Fibroblast of the conjunctiva (primary cell): ENCODE measurements at regions not wholly inside any gene's neighbourhood (a gene's known extent, or its start where the extent isn't known, plus 50 kb on each side); places are given as distances from the start of the nearest gene placed in this dataset.

Source experiments
- DNase-seq: peaks from one replicate; pipeline ENCODE4 v3.0.0-alpha.2; 2010; ENCODE audit warnings: low read depth

DNA sequence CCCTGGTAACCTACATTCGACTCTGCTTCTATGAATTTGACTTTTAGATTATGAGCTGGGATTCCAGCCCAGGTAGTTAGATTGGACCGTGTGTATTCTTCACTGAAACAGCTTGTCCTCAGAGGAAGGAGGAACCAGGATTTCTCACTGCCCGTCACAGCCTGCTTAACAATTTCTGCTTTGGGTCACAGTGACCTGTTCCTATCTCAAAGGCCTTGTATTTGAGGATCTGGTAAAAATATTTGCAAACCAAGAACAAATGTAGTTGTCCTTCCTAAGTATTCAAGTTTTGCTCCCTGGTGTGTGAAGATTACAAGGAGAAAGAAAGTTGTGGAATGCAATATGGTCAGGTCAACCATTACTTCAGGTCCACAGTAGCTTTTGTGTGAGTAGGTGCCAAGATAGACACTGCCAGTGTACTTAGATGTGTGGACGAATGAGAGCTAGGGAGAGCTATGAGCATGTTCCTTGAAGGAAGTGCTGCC lies 55.1 kb downstream of the KIF4B start:
- no peak for DNase-seq

DNA sequence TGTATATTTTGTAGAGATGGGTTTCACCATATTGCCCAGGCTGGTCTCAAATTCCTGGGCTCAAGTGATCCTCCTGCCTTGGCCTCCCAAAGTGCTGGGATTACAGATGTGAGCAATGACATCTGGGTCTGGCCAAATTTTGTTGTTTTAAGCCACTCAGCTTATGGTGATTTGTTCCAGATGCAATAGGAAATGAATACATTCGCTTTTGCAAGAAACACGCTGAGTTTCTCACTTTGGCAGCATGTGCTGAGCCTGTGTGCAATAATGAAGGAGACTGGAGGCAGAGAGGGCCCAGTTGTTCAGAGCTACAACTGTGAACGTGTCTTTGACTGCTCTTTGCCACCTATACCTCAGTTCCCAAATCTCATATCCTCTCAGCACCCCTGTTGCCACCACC lies 56.4 kb downstream of the KIF4B start:
- DNase-seq = peak; percentile 23

DNA sequence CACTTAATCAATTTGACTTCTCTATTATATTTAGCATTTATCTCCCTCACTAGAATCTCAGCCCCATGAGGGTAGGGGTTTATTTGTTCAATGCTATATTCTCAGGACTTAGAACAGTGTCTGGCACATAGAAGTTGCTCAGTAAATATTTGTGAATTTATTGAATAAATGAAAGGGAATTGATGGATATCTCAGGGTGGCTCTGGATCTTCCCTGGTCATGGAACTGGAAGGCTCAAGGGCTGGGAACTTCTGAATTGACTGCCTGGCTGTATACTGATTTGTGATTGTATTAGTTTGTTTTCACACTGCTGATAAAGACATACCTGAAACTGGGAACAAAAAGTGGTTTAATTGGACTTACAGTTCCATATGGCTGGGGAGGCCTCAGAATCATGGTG lies 57.2 kb downstream of the KIF4B start:
- no peak for DNase-seq

DNA sequence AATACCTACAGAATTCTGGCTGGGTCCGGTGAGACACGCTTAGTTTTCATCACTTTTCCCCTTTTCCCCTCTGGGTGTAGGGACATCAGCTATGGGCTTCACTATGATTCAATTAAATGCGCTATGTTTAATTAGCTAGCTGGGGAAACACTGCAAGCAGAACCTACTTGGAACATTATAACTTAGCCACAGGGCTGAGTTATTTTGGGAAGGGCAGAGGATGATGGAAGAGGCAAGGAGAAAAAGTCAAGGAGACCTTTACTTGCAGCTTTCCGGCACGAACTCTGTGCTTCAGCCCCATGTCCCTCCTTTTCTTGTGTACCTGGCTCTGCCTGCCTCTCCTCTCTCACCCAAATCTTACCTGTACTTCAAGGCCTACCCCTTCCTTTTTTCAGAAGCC lies 62.8 kb downstream of the KIF4B start:
- DNase-seq = no peak

DNA sequence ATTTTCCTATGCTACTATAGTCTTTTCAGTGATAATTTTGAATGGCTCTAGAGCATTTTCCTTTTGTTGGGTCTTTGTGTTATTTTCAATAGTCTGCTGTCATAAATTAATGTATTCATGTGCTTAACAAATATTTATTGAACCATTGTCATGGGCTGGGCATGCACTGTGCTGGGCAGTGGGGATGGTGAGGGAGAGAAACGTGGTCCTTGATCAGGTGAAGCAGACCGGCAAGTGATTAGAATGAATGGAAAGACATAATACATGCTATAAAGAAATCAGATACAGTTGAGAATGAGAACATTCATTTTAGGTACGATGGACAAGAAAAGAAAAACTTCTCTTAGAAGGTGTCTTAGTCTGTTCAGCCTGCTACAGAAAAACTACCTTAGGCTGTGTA lies 66.1 kb downstream of the KIF4B start:
- no peak for DNase-seq

DNA sequence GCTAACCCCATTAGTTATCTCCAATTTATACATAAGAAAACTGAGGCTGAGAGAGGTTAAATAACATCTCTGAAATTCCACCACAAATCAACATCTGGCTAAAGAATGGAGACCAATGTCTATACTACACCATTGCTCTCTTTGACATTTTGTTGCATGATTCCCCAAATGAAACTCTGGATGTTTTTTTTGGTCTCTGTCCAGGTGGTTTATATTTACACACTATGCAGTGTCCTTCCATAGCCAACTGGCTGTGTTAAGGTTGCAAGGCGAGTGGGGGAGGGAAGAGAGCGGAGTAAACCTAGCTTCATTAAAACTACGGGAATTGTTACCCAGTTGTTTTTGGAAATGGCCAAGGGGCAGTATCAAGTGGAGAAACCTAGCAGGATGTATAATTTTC lies 67.2 kb downstream of the KIF4B start:
- peak; percentile 21 for DNase-seq

DNA sequence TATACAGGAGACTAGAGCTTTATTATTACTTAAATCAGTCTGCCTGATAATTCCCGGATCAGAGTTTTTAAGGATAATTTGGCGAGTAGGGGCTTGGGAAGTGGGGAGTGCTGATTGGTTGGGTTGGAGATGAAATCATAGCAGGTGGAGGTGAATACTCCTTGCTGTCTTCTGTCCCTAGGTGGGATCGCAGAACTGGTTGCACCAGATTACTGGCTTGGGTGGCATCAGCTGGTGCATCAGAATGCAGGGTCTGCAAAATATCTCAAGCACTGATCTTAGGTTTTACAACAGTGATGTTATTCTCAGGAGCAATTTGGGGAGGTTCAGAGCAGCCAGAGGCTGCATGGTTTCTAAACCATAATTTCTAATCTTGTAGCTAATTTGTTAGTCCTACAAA lies 68.1 kb downstream of the KIF4B start:
- DNase-seq = no peak

DNA sequence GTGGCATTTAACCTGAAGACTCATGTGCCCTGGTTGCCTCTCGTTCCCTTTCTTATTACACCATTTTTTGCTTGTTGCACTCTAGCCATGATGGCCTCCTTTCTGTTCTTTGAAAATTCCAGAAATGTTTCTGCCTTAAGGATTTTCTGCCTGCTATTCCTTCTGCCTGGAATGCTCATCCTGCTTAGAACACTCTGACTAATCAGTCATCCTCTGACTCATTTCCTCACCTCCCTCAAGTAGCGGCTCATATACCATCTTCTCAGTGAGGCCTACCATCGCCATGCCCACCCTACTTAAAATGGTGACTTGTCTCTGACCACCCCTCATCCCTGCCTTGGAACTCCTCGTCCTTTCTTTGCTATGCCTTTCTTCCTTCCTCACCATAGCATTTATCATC lies 68.8 kb downstream of the KIF4B start:
- peak; percentile 12 for DNase-seq

DNA sequence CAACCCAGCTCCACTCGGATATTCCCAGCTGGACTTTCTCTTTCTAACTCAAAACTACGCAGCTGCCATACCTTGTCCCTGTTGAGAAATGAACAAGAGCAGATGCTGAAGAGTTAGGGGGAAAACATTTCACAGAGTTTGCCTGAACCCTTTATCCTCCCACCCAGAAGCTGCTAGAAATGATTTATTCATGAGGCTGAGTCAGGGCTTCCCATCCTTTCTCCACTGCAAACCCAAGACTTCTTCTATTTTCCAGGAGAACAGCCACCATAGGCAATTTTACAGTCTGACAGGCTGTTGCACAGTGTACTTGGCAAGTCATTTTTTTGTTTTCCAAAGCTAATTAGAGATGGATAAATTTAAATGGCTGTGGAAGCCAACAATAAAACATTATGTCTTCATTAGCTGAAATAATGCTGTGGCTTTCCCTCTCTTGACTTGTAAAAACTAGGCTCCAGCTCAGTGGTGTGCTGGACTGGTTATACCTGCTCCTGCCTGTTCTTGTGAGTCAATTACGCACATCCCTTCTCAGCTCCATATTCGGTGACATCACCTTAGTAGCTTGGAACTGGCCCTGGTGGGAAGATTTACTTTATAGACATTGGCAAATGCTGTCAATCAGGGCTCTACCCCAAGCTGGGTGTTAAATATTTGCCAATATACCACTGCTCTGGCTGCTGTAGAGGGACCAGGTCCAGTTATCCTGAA lies 71.9 kb downstream of the KIF4B start:
- no peak for DNase-seq

DNA sequence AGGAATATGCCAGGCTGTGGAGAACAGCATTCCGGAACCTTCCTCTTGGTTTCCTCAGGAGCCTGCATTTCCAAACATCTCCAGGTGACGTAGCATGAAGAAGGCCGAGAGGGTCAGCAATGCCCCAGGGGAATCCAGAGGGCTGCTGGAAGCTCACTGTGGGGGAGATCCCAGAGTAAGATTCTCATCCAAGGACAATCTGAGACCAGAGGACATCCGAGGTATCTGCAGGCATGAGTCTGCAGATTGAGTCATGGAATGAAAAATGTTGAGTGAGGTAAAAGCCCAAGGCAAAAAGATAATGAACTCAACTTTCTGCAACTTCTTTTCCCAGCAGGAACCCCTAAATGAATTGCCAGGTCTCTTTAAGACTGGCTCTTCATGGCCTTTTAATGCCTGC lies 73.5 kb downstream of the KIF4B start:
- no peak for DNase-seq

DNA sequence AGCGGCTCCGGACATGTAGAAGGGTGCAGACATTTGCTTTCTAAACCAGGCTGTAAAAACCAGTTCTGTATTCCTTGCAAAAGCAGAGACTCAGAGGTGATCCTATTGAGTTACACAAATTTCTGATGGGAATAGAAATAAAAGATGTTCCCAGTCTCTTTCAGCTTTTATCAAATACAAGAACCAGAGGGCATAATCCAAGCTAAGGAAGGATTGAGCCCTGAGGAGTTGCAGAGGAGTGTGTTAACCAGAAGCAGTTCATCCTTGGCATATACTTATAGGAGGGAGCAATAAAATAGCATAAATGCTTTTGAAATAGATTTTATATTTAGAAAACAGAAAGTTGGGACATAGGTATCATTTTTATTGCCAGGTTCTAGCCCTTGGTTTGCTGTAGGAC lies 75.3 kb downstream of the KIF4B start:
- no peak for DNase-seq

DNA sequence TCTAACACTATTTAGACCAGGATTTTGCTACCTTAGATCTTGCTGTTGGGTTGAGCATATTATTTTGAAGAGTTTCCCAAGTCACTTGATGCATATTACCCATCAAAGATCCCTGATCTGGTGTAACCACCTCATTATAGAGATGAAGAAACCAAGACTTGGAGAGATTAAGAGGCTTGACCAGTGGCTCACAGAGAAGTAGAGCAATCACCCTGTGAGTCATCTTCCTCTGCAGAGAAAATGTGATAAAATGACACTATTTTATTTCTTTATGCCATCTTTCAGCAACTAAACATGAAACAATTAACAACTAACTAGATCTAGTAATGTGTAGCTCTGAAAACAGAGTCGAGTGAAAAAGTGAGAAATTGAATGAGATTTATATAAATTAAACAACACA lies 76.1 kb downstream of the KIF4B start:
- no peak for DNase-seq

DNA sequence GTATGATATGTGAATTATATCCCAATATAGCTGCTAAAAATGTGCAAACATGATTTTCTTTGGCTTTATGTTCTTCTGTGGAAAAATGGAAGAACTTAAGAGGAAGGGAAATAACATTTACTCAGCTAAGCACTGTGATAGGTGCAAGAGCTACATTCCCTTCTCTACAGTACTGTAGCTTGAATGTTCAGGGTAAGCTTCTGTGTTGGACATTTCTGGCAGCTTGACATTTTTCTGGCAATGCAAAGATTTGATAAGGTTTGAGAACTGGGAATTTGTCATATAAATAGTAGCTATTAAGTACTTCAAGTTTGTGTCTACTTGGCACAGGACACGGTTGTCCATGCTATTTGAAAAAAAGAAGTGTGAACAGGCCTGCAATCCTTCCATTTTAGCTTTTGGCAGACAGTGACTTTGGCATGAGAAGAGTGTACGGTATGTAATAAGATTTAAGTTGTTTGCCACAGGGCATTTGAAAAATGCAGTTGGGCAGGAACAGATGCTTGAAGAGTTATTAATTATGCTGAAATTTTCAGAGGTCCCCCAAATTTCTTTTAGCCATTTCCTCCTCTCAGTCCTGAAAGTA lies 77.6 kb downstream of the KIF4B start:
- DNase-seq = peak; percentile 17

DNA sequence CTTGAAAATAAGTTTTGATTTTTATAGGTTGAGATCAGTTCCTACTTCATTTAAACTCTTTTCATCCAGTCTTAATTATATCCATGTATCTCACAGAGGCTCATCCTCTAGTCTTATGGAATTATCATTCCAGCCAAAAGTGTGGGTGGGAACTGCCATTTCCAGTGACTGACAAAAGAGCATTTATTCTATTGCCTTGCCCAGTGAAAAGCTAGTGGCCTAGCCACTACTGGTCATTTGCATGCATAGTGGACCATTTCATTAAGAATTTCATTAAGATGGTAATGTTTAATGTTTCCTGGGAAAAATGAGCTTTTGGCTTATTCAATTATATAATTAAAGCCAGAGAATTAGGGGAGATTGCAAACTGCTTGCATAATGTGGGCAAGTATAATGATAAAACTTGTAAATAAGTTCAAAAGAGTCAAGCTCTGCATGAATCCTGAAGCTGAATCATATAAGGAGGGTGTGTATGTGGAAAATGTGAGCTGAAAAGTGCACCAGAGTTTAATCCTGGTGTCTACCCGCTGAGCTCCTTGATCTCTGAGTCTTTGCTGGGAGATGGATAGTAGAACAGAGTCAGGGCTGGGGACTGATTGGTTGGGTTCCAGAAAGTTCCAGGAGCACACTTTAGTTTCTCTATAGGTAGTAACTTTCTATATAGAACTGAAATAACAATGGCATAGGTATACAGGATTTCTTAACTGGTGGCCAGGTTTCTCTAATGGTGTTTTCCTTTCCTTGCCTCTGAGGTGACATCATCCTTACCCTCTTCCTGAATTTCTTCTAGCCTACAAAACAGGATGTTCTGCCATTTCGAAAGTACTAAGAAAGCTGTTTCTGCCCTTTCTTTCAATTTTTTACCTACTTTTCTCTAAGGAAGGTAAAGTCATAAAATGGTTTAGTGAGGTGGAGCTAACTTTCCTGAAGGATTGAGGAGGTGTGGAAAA lies 78.5 kb downstream of the KIF4B start:
- no peak for DNase-seq

DNA sequence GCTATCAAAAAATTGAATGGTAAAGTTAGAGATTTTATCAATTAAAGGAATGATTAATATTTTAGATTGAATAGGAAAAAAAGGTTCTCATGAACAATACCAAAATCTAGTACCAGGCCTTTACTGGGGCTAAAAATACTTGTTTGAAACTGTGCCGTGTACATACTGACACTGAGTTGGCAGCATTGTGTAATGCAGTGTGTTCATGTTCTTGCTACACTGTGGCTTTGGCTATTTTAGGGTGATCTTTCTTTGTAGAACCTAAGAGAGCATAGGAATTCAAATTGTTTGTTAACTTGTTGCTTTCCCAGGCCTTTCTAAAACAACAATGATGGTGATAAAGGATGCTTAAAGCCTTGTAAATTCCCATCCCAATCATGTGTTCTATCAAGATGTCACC lies 80.9 kb downstream of the KIF4B start:
- no peak for DNase-seq

DNA sequence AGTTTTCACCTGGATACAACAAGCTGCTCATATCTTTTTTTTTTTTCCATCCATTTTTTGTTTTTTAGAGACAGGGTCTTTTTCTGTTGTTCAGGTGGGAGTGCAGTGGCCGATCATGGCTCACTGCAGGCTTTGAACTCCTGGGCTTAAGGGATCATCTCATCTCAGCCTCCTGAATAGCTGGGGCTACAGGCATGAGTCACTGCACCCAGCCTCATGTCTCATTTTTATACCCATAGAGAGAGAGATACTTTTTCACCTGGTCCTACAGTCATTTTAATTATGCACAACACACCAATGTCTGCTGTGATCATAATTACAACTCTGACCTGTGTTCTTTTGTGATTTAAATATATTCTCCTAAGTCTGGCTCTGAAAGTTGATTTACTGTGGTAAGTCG lies 84.4 kb downstream of the KIF4B start:
- DNase-seq = no peak

DNA sequence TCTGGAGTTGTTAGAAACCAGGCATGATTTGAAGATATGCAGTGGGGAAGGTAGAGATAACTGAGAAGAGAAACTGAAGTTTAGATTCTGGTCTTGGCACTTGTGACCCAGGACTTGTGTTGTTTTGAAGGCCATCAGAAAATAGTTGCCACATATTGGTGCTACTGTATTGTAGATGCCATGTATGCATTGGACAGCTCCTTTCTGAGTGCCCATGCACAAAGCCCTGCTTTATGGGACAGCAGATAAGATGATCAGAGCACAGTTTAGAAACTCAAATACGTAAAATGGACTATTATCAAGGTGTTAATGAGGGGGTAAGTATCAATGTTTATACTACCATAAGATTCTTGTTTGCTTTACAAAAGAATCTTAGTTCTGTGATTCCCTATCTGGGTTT lies 84.9 kb downstream of the KIF4B start:
- DNase-seq = no peak

DNA sequence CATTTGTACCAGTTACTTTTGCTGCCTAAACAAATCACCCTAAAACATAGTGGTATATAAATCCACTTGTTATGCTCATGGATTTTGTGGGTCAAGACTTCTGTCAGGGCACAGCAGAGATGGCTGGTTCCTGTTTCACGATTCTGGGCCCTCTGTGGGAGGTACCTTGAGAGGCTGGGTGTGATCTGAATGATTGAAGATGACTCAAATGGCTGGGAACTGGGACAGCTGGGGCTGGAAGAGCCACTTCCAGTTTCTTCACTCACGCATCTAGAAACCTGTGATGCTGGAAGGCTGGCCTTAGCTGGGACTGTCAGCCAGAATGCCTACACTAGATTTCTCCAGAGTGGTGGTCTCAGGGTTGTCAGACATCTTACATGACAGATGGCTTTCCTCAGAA lies 88.1 kb downstream of the KIF4B start:
- DNase-seq = no peak

DNA sequence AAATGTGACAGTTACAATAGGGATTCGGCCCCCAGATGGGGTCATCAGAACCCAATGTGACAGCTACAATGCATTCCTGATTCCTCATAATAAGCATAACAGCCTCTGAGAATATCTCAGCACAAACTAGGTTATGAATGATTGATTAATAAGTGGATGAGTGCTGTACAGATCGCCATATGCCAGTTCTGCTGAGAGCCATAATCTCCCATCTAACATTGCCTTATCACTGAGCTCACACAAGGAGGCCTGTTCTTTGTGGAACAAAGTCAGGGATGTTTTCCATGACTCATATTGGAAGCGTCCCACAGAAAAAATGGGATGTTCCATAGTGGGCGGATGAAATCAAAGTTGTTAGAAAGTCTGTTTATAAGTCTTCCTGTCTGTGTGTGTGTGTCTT lies 89.6 kb downstream of the KIF4B start:
- DNase-seq = no peak

DNA sequence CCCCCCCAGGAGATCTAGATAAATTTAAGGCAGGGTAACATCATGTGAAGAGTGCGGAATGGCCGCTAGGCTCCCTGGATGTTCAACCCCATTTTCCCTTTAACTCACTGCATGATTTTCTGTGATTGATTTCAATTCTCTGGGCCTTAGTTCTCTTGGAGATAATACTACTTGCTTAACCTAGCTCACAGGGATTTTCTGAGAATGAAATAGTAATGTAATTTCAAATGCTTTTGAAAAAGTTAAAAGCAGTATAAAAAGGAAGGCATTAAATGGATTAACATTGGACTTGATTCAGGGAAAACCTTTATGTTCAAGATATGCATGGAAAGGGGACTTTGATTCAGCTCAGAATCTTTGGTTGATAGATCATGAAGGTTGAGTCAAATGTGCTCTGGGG lies 90.9 kb downstream of the KIF4B start:
- no peak for DNase-seq

DNA sequence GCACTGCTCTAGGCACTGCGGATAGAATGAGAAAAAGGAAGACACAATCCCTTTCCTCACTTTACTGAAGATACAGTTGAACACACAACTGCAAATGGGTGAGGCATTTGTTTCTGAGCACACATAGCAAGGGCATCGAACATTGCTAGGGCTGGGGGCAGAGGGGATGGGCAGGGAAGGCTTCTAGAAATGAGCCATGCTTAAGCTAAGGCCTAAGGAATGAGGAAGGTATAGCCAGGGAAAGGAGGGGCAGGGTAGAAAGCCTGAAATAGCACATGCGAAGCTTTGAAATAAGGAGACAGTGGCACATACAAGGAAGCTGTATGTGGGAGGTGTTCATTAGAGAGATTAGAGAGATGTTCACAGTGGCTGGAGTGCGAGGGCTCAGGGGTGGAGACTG lies 92.7 kb downstream of the KIF4B start:
- no peak for DNase-seq

DNA sequence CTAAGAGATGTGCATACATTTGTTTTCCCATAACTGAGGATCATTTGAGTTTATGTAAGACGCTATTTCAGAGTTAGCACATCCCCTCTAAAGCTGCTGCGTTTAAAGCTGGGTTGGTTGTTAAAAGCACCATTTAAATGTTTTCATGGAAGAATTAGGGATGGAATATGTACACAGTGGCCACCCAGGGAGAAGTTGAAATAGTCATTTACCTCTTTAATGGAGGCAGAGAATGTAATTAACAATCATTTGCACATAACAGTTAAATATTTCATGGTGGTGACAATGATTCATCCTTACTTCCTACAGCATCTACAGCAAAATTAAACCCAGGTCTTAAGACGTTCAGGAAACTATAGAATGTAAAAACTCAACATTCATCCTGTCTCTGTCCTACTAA lies 100.3 kb downstream of the KIF4B start:
- DNase-seq = no peak

DNA sequence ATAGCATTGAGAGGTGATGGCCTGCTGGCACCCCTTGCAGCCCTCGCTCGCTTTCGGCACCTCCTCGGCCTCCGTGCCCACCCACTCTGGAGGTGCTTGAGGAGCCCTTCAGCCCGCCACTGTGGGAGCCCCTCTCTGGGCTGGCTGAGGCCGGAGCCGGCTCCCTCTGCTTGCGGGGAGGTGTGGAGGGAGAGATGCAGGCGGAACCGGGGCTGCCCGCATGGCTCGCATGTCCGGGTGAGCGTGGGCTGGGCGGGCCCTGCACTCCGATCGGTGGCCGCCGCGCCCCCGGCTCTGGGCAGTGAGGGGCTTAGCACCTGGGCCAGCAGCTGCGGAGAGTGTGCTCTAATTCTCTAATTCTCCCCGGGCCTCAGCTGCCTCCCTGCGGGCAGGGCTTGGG lies 101.1 kb downstream of the KIF4B start:
- DNase-seq = no peak
